NCI-H748 (cell line): ENCODE measurements at regions not wholly inside any gene's neighbourhood (a gene's known extent, or its start where the extent isn't known, plus 50 kb on each side); places are given as distances from the start of the nearest gene placed in this dataset.

Experiments
- DNase-seq: peaks from one replicate; lab custom pipeline; 2025; ENCODE audit not compliant: unreplicated experiment; lab: John Stamatoyannopoulos, UW

GRCh38 chr10:65858841-65859240, 1067.0 kb upstream of the LRRTM3 start:
- DNase-seq, result no peak

GRCh38 chr10:65861249-65861648, 1064.6 kb upstream of the LRRTM3 start:
- no peak for DNase-seq
